Dermis blood vessel endothelial cell (primary cell): ENCODE measurements at regions not wholly inside any gene's neighbourhood (a gene's known extent, or its start where the extent isn't known, plus 50 kb on each side); places are given as distances from the start of the nearest gene placed in this dataset.
"Not testable (repeated sequence)": the region's sequence is repeated elsewhere in the genome, so short reads cannot be mapped to it uniquely, and the experiment has no call there.

Source experiments
- DNase-seq: peaks from one replicate; pipeline ENCODE4 v3.0.0; 2010

DNA sequence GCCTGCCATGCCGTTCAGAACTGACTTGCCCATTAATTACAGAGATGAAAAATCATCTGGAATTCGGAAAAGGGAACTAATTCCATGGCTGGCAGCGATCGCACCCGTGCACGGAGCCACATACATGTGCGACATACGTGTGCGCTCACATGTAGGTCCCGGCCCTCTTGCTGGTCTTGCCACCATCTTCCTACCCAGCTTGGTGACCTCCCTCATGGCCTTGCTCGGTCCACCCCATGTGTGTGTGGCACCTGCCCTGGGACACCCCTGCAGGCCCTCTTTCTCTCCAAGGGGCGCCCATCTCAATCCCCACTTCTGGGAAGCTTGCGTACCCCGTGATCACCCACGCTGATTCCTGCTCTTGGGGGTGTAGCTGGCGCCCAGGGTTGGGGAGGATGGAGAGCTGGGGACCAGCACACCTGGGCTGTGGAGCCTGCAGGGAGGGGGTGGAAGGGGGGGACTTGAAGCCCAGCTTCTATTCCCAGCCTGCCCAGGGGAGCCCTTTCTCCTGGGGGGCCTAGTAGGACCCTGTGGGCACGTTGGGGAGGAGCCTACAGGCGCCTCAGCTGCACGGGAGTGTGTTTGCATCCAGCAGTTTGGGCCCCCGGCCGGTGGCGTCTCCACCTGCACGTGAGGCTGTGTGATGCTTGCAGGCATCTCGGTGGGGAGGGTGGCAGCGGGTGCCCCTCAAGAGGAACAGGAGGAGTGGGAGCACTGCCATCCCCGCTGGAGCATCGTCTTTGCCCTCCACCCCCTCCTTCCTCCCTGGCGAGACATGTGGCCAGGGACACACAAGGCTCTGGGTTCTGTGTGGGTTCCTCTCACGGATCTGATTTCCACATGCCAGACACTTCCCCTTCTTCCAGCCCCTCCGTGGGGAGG lies 112.6 kb downstream of the CRLF3 start:
- DNase-seq = not testable (repeated sequence)

DNA sequence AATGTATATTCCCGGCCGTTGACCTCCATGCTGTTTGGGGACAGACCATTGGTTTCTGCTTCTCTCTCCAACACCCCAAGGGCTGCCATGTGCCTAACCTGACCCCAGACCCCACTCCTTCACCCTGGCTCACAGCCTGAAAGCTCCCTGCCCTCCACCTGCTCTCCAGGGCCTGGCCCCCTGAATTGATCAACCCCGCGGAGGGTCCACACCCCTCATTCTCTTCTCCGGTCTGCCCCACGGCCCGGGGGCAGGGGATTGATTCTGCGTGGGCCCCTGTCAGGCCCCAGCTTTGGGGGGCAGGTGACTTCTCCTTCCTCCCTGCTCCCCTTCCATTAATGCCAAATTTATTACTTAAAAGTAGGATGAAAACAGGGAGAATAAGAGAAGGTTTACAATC lies 113.3 kb downstream of the CRLF3 start:
- DNase-seq = not testable (repeated sequence)

GRCh38 chr17:30710276-30711088 lies 114.0 kb downstream of the CRLF3 start:
- DNase-seq = not testable (repeated sequence)

DNA sequence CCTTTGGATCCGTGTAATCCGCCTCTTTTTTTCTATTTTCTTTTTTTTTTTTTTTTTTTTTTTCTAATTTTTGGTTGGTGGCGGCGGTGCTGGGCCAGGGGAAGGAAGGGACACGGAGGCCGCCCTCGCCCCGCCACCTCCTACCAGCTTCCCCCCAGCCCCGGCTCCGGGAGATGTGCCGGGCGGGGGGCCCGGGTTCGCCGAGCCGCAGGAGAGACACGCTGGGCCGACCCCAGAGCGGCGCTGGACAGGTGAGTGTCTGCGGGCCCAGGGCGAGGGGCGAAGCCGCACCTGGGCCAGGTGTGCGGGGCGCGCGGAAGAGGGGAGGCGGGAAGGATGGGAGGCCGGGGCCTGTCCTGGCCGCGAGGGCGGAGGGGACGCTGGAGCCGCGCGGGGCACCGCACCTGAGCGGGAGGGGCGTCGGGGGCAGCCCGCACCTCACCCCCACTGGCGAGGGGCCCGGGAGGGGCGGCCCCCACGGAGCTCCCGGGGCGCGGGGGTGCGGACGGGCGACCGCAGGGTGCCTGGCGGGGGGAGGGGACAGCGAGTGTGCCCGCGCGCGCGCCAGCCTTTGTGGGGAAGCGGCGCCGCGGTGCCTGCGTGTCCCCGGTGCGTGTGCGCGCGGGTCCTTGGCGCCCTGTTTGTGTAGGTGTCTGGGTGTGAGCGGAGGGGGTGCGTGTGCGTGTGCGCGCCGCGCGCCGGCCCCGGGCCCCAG lies 114.8 kb downstream of the CRLF3 start:
- peak; percentile 26 for DNase-seq

- DNase-seq = peak; percentile 26
Observed at GRCh38 chr17:30709096-30709495, 115.4 kb downstream of the CRLF3 start.

DNA sequence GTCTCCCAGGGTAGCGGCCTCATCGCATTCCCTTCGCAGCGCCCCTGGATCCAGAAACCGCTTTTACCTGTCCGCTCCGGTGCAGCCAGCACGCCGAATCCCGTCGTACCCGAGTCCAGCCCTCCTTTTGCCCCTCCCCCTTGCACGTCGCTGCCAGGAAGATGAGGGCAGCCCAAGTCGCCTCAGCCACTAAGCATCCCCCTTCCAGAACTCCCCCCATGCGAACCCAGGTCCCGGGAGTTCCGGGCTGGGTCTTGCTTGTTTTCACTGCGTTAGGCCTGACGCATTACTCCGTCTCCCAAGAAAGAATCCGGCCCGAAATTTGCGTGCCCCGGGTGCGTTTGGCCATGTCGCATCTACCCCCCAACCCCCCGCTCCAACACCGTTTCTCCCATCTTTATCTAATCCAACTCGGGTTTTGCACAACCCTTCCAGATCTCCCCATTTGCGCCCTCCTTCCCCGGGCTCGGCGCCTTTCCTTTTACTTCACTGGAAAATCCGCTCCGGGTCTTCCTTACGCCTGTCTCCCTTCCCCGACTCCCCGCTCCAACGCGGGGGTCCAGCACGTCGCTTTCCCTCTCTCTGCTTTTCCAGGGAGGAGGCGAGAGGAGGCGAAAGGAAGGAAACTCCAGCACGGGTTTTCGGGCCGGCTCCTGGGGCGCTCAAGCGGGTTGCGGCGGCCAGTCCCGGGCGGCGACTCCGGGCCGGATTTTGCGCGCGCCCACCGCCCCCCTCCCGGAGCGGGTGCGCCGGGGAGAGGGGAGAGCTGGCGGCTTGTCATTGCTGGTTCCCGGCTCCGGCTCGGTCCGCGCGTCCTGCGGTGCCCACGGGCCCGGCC lies 116.0 kb downstream of the CRLF3 start:
- peak; percentile 93 for DNase-seq

DNA sequence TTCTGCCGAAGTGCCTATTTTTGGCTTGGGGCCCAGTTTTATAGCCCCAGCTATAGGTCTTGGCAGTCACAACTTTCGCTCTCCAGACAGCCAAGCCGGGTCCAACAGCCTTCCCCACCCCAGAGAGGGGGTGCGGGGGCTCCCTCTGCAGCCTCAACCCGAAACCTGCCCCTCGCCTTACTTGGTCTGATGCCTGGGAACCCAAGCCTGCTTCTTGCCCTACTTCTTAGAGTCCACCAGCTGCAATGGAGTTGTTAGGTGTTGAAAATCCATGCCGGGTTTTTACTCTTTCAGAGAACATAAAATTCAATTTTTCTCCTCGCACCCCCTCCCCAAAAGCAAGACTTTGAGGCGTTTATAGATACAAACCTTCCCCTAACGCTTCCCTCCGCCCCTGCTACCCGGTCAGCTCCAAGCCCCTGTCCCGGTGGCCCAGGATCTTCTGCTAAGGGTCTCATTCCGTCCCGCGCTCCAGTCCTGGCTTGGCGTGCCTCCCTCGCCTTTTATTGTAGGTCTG lies 116.7 kb downstream of the CRLF3 start:
- DNase-seq = not testable (repeated sequence)

- DNase-seq = not testable (repeated sequence)
Observed at GRCh38 chr17:30706461-30707335, 117.8 kb downstream of the CRLF3 start.

DNA sequence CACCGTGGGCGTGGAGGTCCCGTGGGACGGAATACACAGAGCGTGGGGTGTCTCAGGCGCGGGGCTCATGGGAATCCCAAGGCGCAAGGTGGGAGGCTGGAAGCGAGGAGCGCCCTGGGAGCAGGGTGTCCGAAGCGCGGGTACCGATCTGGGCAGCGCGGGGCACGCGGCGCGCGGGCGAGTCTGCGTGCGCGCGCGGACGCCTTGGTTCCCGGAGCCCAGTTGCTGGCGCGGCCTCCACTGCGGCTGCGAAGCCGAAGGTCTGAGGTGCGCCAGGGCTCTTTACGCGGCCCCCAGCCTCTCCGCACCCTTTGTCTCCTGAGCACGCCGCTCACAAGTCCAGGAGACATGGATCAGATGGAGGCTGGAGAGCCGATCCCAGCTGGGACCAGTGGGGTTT lies 118.5 kb downstream of the CRLF3 start:
- peak; percentile 9 for DNase-seq

GRCh38 chr17:30701498-30701989 lies 122.9 kb downstream of the CRLF3 start:
- DNase-seq = no peak

- DNase-seq = not testable (repeated sequence)
Observed at GRCh38 chr17:30700833-30701232, 123.7 kb downstream of the CRLF3 start.

DNA sequence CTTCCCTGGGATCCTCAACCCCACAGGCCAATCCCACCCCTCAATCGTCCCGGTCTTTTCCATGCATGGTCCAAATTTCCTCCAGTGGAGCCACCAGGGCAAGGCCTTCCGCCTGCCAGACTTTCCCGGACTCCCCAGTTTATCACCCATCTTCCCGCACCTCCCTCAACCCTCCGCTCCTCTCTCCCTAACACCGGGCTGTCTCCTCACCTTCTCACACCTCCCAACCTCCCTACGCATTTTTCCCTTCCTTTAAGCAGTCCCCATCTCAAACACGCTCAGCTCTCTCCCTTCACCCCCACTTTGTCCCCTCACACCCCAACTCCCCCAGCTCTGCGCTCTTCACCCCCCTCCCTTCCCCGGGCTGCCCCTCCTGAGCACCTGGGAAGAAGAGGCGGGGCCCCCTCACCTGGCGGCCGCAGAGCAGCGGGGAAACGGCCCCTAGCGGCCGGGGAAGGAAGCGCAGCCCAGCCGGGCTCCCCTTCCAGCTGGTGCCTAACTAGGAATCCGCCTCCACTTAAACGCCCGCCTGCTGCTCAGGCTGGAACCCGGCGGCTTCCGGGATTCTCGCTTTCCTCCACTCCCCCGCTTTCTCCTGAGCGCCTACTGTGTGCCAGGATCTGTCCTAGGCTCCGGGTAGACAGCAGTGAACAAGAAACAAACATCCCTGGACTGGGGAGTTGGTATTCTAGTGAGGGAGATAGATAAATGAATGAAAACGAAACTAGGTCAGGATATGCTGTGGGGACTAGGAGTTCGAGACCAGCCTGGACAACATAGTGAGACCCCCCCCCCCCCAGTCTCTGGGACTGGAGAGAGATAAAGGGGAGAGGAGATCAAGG lies 126.7 kb downstream of the CRLF3 start:
- DNase-seq = peak; percentile 69

GRCh38 chr17:30696234-30696633 lies 128.3 kb downstream of the CRLF3 start:
- no peak for DNase-seq

DNA sequence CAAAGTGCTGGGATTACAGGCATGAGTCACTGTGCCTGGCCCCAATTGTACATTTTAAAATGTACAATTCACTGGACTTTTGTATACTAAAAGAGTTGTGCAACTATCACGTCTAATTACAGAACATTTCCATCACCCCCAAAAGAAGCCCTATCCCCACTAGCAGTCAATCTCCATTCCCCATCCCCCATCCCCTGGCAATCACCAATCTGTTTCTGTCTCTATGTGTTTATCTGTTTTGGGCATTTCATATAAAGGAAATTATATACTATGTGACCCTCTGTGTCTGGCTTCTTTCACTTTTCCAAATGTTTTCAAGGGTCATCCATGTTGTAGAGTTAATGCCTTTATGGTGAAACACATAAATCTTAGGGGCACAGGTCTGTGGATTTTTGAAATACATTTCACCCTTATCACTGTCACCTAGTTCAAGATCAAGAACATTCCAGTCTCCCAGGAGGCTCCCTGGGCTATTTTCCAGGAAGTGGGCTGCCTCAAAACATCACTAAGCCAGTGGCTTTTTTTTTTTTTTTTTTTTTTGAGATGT lies 129.2 kb downstream of the CRLF3 start:
- not testable (repeated sequence) for DNase-seq

- peak; percentile 47 for DNase-seq
Observed at GRCh38 chr17:30693772-30694171, 130.7 kb downstream of the CRLF3 start.

- not testable (repeated sequence) for DNase-seq
Observed at GRCh38 chr17:30689266-30690000, 135.1 kb downstream of the CRLF3 start.

- DNase-seq = peak; percentile 35
Observed at GRCh38 chr17:30686538-30687479, 137.7 kb downstream of the CRLF3 start.
